ENCODE measurements at regions not wholly inside any gene's neighbourhood (a gene's known extent, or its start where the extent isn't known, plus 50 kb on each side); places are given as distances from the start of the nearest gene placed in this dataset.
"Not testable (repeated sequence)": the region's sequence is repeated elsewhere in the genome, so short reads cannot be mapped to it uniquely, and the experiment has no call there.

DNA sequence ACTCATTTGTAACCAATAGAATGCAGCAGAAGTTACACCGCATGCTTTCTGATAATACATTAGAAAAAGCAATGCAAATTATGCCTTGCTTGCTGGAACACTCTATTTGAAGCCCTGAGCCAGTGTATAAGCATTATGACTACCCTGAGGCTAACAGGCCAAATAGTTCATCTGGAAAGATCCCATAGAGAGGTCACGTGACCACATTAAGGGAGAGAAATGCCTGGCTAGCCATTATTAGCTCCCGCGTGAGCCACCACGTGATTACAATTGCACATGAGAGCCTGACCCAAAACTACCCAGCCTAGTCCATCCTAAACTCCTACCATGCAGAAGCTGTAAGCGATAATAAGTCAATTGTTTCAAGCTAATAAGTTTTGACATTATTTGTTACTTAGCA lies 472.9 kb upstream of the GALNTL6 start:
- DNase-seq (ENCODE audit: low spot score in 2 of 2), result no peak
- no peaks in the 10 kb centered on the region for H3K36me3 ChIP-seq (replicated peaks)
- in situ Hi-C loops (cut with MboI; ENCODE audit: low sequenced_read_pairs), result no loop called here
- H3K27me3 ChIP-seq (ENCODE audit: low read depth), result no peaks in the 10 kb centered on the region
- no peaks in the 10 kb centered on the region for H3K4me1 ChIP-seq
- no peaks in the 10 kb centered on the region for H3K9me3 ChIP-seq
- H3K4me3 ChIP-seq, result no peak overlapping the region

- Histone ChIP-seq H3K9me3 (no peaks in the 10 kb centered on the region), H3K27me3 (ENCODE audit: low read depth) (no peaks in the 10 kb centered on the region), H3K36me3 (replicated peaks) (no peaks in the 10 kb centered on the region), H3K4me3 (no peak overlapping the region), H3K4me1 (no peaks in the 10 kb centered on the region)
- in situ Hi-C loops (cut with MboI; ENCODE audit: low sequenced_read_pairs), result no loop called here
- no peak for DNase-seq (ENCODE audit: low spot score in 2 of 2)
Measured at GRCh38 chr4:171334549-171334948, 478.7 kb upstream of the GALNTL6 start.

DNA sequence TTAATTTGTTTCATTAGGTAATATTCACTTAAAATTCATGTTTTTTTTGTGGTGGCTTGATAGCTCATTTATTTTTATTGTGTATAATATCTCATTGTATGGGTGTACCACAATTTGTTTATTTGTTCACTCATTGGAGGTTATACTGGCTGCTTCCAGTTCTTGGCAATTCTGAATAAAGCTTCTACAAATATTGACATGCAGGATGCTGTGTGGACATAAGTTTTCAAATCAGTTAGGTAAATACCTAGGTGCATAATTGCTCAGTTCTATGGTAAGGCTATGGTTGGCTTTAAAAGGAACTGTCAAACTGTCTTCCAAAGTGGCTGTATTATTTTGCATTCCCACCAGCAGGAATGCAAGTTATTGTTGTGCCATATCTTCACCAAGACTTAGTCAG lies 504.5 kb upstream of the GALNTL6 start:
- no peak overlapping the region for H3K4me3 ChIP-seq
- no peaks in the 10 kb centered on the region for H3K9me3 ChIP-seq
- in situ Hi-C loops (cut with MboI; ENCODE audit: low sequenced_read_pairs), result no loop called here
- H3K27me3 ChIP-seq (ENCODE audit: low read depth), result no peaks in the 10 kb centered on the region
- H3K36me3 ChIP-seq (replicated peaks), result no peaks in the 10 kb centered on the region
- DNase-seq (ENCODE audit: low spot score in 2 of 2), result no peak
- H3K4me1 ChIP-seq, result no peaks in the 10 kb centered on the region

GRCh38 chr4:171298048-171298718 lies 515.0 kb upstream of the GALNTL6 start:
- H3K4me1 ChIP-seq; H3K4me3 ChIP-seq; in situ Hi-C loops (cut with MboI; ENCODE audit: low sequenced_read_pairs); DNase-seq (ENCODE audit: low spot score in 2 of 2); H3K27me3 ChIP-seq (ENCODE audit: low read depth); H3K36me3 ChIP-seq (replicated peaks); H3K9me3 ChIP-seq: not testable (repeated sequence)

DNA sequence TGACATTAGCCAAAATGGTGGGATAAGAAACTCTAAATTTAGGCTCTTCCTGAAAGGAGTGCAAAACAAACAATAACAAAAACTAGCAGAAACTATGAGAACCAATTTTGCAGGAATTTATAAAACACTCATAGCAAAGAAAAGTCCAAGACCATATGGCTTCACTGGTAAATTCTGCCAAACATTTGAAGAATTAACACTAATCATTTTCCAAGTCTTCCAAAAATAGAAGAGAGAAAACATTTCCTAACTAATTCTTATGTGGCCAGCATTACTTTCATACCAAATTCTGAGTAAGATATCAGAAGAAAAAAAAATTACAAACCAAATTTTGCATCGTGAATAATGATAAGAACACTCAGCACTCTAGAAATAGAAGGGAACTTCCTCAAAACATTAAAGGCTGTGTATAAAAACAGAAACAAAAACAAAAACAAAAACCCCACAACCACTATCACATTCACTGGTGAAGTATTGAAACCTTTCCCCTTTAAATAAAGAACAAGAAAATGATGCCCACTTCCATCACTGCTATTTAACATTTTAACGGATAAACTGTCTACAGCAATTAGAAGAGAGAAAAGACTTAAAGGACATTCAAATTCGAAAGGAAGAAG lies 524.3 kb upstream of the GALNTL6 start:
- H3K27me3 ChIP-seq (ENCODE audit: low read depth), result 0 out of 2 replicates have a peak, but pooled peaks cover 3% of the 10 kb centered on the region
- H3K9me3 ChIP-seq, result no peaks in the 10 kb centered on the region
- no peak overlapping the region for H3K4me3 ChIP-seq
- H3K4me1 ChIP-seq, result peaks cover 4% of the 10 kb centered on the region
- in situ Hi-C loops (cut with MboI; ENCODE audit: low sequenced_read_pairs), result no loop called here
- DNase-seq (ENCODE audit: low spot score in 2 of 2), result no peak
- H3K36me3 ChIP-seq (replicated peaks), result no peaks in the 10 kb centered on the region

DNA sequence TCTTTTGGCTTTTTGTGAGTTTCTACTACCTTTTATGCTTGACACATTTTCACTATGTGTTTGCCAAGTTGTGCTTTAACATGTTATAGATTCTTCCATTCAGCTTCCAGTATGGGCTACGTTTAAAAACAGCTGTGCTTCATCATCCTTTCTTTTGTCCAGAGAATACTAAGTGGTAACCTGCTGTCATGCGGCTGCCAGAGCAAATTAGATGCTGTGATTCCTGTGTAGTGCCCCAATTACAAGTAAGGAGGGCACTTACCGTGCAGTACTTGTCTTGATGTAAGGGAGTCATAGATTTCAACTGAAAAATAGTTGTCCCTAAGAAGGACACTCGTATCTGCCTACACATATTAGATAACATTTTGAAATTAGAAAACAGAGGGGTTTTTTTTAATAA lies 531.8 kb upstream of the GALNTL6 start:
- no peak for DNase-seq (ENCODE audit: low spot score in 2 of 2)
- in situ Hi-C loops (cut with MboI; ENCODE audit: low sequenced_read_pairs), result no loop called here
- Histone ChIP-seq H3K4me3 (no peak overlapping the region), H3K9me3 (no peaks in the 10 kb centered on the region), H3K27me3 (ENCODE audit: low read depth) (no peaks in the 10 kb centered on the region), H3K4me1 (no peaks in the 10 kb centered on the region), H3K36me3 (replicated peaks) (no peaks in the 10 kb centered on the region)

GRCh38 chr4:171279131-171279530 lies 534.1 kb upstream of the GALNTL6 start:
- Histone ChIP-seq H3K27me3 (ENCODE audit: low read depth) (no peaks in the 10 kb centered on the region), H3K4me1 (no peaks in the 10 kb centered on the region), H3K4me3 (no peak overlapping the region), H3K9me3 (no peaks in the 10 kb centered on the region), H3K36me3 (replicated peaks) (no peaks in the 10 kb centered on the region)
- in situ Hi-C loops (cut with MboI; ENCODE audit: low sequenced_read_pairs), result no loop called here
- DNase-seq (ENCODE audit: low spot score in 2 of 2), result no peak

GRCh38 chr4:171266671-171267070 lies 546.5 kb upstream of the GALNTL6 start:
- Histone ChIP-seq H3K4me1 (no peaks in the 10 kb centered on the region), H3K36me3 (replicated peaks) (no peaks in the 10 kb centered on the region), H3K27me3 (ENCODE audit: low read depth) (no peaks in the 10 kb centered on the region), H3K9me3 (no peaks in the 10 kb centered on the region), H3K4me3 (no peak overlapping the region)
- in situ Hi-C loops (cut with MboI; ENCODE audit: low sequenced_read_pairs), result no loop called here
- DNase-seq (ENCODE audit: low spot score in 2 of 2), result no peak

- DNase-seq (ENCODE audit: low spot score in 2 of 2), result no peak
- no peaks in the 10 kb centered on the region for H3K36me3 ChIP-seq (replicated peaks)
Measured at GRCh38 chr4:171265190-171265818, 547.9 kb upstream of the GALNTL6 start.

DNA sequence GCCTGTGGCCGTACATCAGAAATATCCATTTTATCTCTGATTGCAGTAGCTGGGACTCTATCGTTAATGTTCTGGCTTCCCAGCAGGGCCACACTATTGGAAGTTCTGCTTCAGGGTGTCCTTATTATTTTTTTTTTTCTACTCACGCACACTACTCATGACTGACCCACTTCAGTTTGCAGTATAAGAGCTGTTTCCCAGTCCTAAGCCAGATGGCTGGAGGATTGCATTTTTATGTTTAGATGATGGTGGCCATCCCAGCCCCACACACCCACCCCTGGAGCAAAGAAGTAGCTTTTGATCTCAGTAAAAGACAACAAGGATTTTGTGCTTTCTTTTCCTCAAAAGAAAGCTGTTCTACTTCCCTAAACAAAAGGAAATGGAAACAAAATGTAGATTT lies 557.0 kb upstream of the GALNTL6 start:
- Histone ChIP-seq H3K4me3 (no peak overlapping the region), H3K4me1 (no peaks in the 10 kb centered on the region), H3K9me3 (no peaks in the 10 kb centered on the region), H3K36me3 (replicated peaks) (no peaks in the 10 kb centered on the region), H3K27me3 (ENCODE audit: low read depth) (no peaks in the 10 kb centered on the region)
- DNase-seq (ENCODE audit: low spot score in 2 of 2), result no peak
- in situ Hi-C loops (cut with MboI; ENCODE audit: low sequenced_read_pairs), result no loop called here

More at GRCh38 chr4:171265190-171265818, 547.9 kb upstream of the GALNTL6 start:
- H3K27me3 ChIP-seq (ENCODE audit: low read depth), result no peaks in the 10 kb centered on the region
- in situ Hi-C loops (cut with MboI; ENCODE audit: low sequenced_read_pairs), result no loop called here
- H3K4me3 ChIP-seq, result no peak overlapping the region
- no peaks in the 10 kb centered on the region for H3K4me1 ChIP-seq
- H3K9me3 ChIP-seq, result no peaks in the 10 kb centered on the region

- H3K4me1 ChIP-seq, result no peaks in the 10 kb centered on the region
- H3K36me3 ChIP-seq (replicated peaks), result no peaks in the 10 kb centered on the region
- DNase-seq (ENCODE audit: low spot score in 2 of 2), result no peak
- no peak overlapping the region for H3K4me3 ChIP-seq
- no peaks in the 10 kb centered on the region for H3K9me3 ChIP-seq
- in situ Hi-C loops (cut with MboI; ENCODE audit: low sequenced_read_pairs), result no loop called here
- no peaks in the 10 kb centered on the region for H3K27me3 ChIP-seq (ENCODE audit: low read depth)
Measured at GRCh38 chr4:171246948-171247347, 566.3 kb upstream of the GALNTL6 start.

- Histone ChIP-seq H3K4me1 (no peaks in the 10 kb centered on the region), H3K9me3 (no peaks in the 10 kb centered on the region), H3K36me3 (replicated peaks) (no peaks in the 10 kb centered on the region), H3K4me3 (no peak overlapping the region), H3K27me3 (ENCODE audit: low read depth) (no peaks in the 10 kb centered on the region)
- DNase-seq (ENCODE audit: low spot score in 2 of 2), result no peak
- in situ Hi-C loops (cut with MboI; ENCODE audit: low sequenced_read_pairs), result no loop called here
Measured at GRCh38 chr4:171242831-171243230, 570.4 kb upstream of the GALNTL6 start.

GRCh38 chr4:171239196-171239595 lies 574.0 kb upstream of the GALNTL6 start:
- H3K9me3 ChIP-seq, result no peaks in the 10 kb centered on the region
- in situ Hi-C loops (cut with MboI; ENCODE audit: low sequenced_read_pairs), result no loop called here

DNA sequence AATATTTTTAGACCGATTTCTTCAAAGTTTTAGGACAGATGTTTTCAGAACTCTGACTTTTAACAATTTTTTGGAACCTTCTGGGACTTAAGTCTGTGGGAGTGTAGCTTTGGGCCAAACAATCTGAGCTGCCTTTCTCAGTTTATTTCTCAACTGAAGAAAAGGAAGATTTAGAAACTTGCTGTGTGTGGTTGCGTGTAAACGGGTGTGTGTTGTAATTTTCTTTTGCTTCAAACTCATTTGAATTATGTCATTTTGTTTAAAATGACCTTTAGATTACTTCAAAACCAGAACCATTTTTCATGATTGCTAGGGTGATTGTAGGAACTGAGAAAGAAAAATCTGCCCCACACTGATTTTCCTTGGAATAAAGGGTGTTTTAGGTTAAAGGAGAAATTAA lies 577.7 kb upstream of the GALNTL6 start:
- no peaks in the 10 kb centered on the region for H3K36me3 ChIP-seq (replicated peaks)
- H3K4me3 ChIP-seq, result no peak overlapping the region
- no peak for DNase-seq (ENCODE audit: low spot score in 2 of 2)
- no peaks in the 10 kb centered on the region for H3K27me3 ChIP-seq (ENCODE audit: low read depth)
- peaks cover 15% of the 10 kb centered on the region for H3K4me1 ChIP-seq
- no peaks in the 10 kb centered on the region for H3K9me3 ChIP-seq
- in situ Hi-C loops (cut with MboI; ENCODE audit: low sequenced_read_pairs), result no loop called here

More at GRCh38 chr4:171239196-171239595, 574.0 kb upstream of the GALNTL6 start:
- Histone ChIP-seq H3K4me1 (peaks cover 10% of the 10 kb centered on the region), H3K36me3 (replicated peaks) (no peaks in the 10 kb centered on the region), H3K4me3 (no peak overlapping the region), H3K27me3 (ENCODE audit: low read depth) (no peaks in the 10 kb centered on the region)
- DNase-seq (ENCODE audit: low spot score in 2 of 2), result no peak
